HepG2 (cell line): ENCODE measurements at regions not wholly inside any gene's neighbourhood (a gene's known extent, or its start where the extent isn't known, plus 50 kb on each side); places are given as distances from the start of the nearest gene placed in this dataset.

ENCODE experiments used
- ATAC-seq: fragments of 200-7000 bp; cut with Tn5 transposase; 3 replicates; pipeline ENCODE4 v1.9.1; 2020; ENCODE audit warnings: mild to moderate bottlenecking, moderate library complexity
- BruUV-seq: library from RNA; stranded (reverse); fragments of 400-500 nt; replicated peaks from 2 replicates; lab custom pipeline; 2021; lab: Mats Ljungman, UMichigan
- CTCF ChIA-PET: fragments of 300-600 bp; formaldehyde crosslinking; extraction: SDS; loops from one replicate; lab custom pipeline; 2021; ENCODE audit warnings: low total read pairs, inconsistent platforms, low intra/inter-chr PET ratio; lab: Yijun Ruan, JAX
- POLR2A ChIA-PET: fragments of 350-600 bp; sonication (Branson Sonifier 250); formaldehyde crosslinking; loops from one replicate; lab custom pipeline; 2020; ENCODE audit warnings: antibody characterized with exemption, inconsistent platforms; lab: Yijun Ruan, JAX
- DNase-seq: peaks from one replicate; pipeline ENCODE4 v3.0.0-alpha.2; 2015; ENCODE audit warnings: low spot score
- FAIRE-seq: peaks from 3 replicates; lab custom pipeline; 2011; peaks lifted over from hg19 to GRCh38; lab: Jason Lieb, UNC
- H2AFZ ChIP-seq: one replicate; pipeline ENCODE4 v1.6.1; 2011; ENCODE audit warnings: low read length, inconsistent platforms
- H3K27ac ChIP-seq: fragments of 300-600 bp; 3 replicates; pipeline ENCODE4 v1.8.0; 2011; ENCODE audit warnings: mixed run types, mild to moderate bottlenecking, mixed read lengths, low read length, inconsistent platforms; ENCODE audit not compliant: insufficient read depth; ENCODE audit errors: extremely low read length
- H3K27me3 ChIP-seq, 2 experiments: fragments of 200-600 bp in 1 of 2; 2 replicates in 1 of 2; 3 replicates in 1 of 2; pipeline versions ENCODE4 v1.6.0 to v1.8.0; 2011; ENCODE audit warnings: low read length in 2 of 2, mild to moderate bottlenecking in 2 of 2, moderate library complexity in 2 of 2, inconsistent platforms in 1 of 2; ENCODE audit not compliant: insufficient read depth in 2 of 2, control insufficient read depth in 1 of 2
- H3K36me3 ChIP-seq, 2 experiments: fragments of 200-600 bp in 1 of 2; replicated peaks in 1 of 2; 2 replicates in 1 of 2; 3 replicates in 1 of 2; pipeline versions ENCODE4 v1.5.1 to v1.8.0; 2011; ENCODE audit warnings: low read length in 2 of 2, inconsistent platforms in 1 of 2; ENCODE audit not compliant: insufficient read depth in 2 of 2, control insufficient read depth in 1 of 2
- H3K4me1 ChIP-seq: 2 replicates; pipeline ENCODE4 v1.5.1; 2012; ENCODE audit warnings: low read length, inconsistent platforms; ENCODE audit not compliant: insufficient read depth
- H3K4me2 ChIP-seq: 2 replicates; pipeline ENCODE4 v1.6.0; 2011; ENCODE audit warnings: low read depth, low read length, inconsistent platforms
- H3K4me3 ChIP-seq, 3 experiments: fragments of 200-600 bp in 1 of 3; sonication (generic), shearing (Covaris generic) in 1 of 3; replicated peaks in 1 of 3; 2 replicates each; pipeline ENCODE4 v1.5.1; 2011 to 2016; ENCODE audit warnings: low read length in 3 of 3, inconsistent platforms in 2 of 3, low read depth in 2 of 3, mild to moderate bottlenecking in 2 of 3, control low read depth in 1 of 3, mixed read lengths in 1 of 3; ENCODE audit not compliant: insufficient read depth in 1 of 3
- H3K79me2 ChIP-seq: one replicate; pipeline ENCODE4 v1.6.1; 2011; ENCODE audit warnings: low read length, inconsistent platforms; ENCODE audit not compliant: insufficient read depth
- H3K9ac ChIP-seq: 2 replicates; pipeline ENCODE4 v1.6.0; 2011; ENCODE audit warnings: mild to moderate bottlenecking, low read depth, low read length, inconsistent platforms; ENCODE audit not compliant: insufficient read depth
- H3K9me3 ChIP-seq: 2 replicates; pipeline ENCODE4 v1.5.1; 2012; ENCODE audit warnings: mild to moderate bottlenecking, low read length
- H4K20me1 ChIP-seq: 2 replicates; pipeline ENCODE4 v1.6.0; 2011; ENCODE audit warnings: inconsistent platforms, mild to moderate bottlenecking, low read length, moderate library complexity; ENCODE audit not compliant: insufficient read depth
- ARNT ChIP-seq: fragments of 450-650 bp; IDR thresholded peaks from 2 replicates; pipeline ENCODE4 v1.6.1; 2017
- ARNTL ChIP-seq: sonication (generic); formaldehyde crosslinking; IDR thresholded peaks from 2 replicates; pipeline ENCODE4 v1.4.0; 2020; ENCODE audit warnings: mild to moderate bottlenecking, missing genetic modification reagents
- ATRX ChIP-seq: sonication (generic); formaldehyde crosslinking; IDR thresholded peaks from 2 replicates; pipeline ENCODE4 v1.4.0; 2020; ENCODE audit warnings: missing genetic modification reagents, borderline replicate concordance
- HNRNPUL1 ChIP-seq: fragments of 200-400 bp; formaldehyde crosslinking; IDR thresholded peaks from 2 replicates; pipeline ENCODE4 v1.6.1; 2017; ENCODE audit warnings: low read depth, mild to moderate bottlenecking, low read length, moderate library complexity
- NCOR1 ChIP-seq: fragments of 200-600 bp; sonication (generic); IDR thresholded peaks from 2 replicates; pipeline ENCODE4 v1.7.0; 2017; ENCODE audit warnings: antibody characterized with exemption, low read length, borderline replicate concordance
- ONECUT2 ChIP-seq: sonication (generic); formaldehyde crosslinking; IDR thresholded peaks from 2 replicates; pipeline ENCODE4 v1.4.0; 2020; ENCODE audit warnings: missing genetic modification reagents
- RFXAP ChIP-seq: sonication (generic); formaldehyde crosslinking; IDR thresholded peaks from 2 replicates; pipeline ENCODE4 v1.4.0; 2020; ENCODE audit warnings: missing genetic modification reagents, borderline replicate concordance
- ZBTB8A ChIP-seq: sonication (generic); formaldehyde crosslinking; IDR thresholded peaks from 2 replicates; pipeline ENCODE4 v1.4.0; 2020; ENCODE audit warnings: mild to moderate bottlenecking, low read depth, missing genetic modification reagents, borderline replicate concordance
- ZNF329 ChIP-seq: sonication (generic); formaldehyde crosslinking; IDR thresholded peaks from 2 replicates; pipeline ENCODE4 v1.9.0; 2021; ENCODE audit warnings: low read depth, mild to moderate bottlenecking, missing genetic modification reagents
- ZNF362 ChIP-seq: sonication (generic); formaldehyde crosslinking; IDR thresholded peaks from 2 replicates; pipeline ENCODE4 v1.4.0; 2020; ENCODE audit warnings: missing genetic modification reagents, mild to moderate bottlenecking, borderline replicate concordance
- ZNF383 ChIP-seq: sonication (generic); formaldehyde crosslinking; IDR thresholded peaks from 2 replicates; pipeline ENCODE4 v1.4.0; 2020; ENCODE audit warnings: missing genetic modification reagents, mild to moderate bottlenecking, borderline replicate concordance
- ZNF564 ChIP-seq: sonication (generic); formaldehyde crosslinking; IDR thresholded peaks from 2 replicates; pipeline ENCODE4 v1.8.1; 2023; ENCODE audit warnings: mild to moderate bottlenecking, missing genetic modification reagents
- ZNF569 ChIP-seq: sonication (generic); formaldehyde crosslinking; IDR thresholded peaks from 2 replicates; pipeline ENCODE4 v1.5.0; 2020; ENCODE audit warnings: mild to moderate bottlenecking, missing genetic modification reagents, moderate library complexity, borderline replicate concordance
- WGBS: methylation state at CpG from one replicate; pipeline ENCODE4 v1.1.6; 2017; ENCODE audit warnings: low lambda C conversion rate; 5-methylcytosine and 5-hydroxymethylcytosine counted together
- in situ Hi-C: cut with HindIII; loops from 2 replicates; pipeline ENCODE4 v1.10.0; 2017; ENCODE audit warnings: low pct_unique_long_range_greater_than_20kb; ENCODE audit not compliant: extremely low pct_ligation_motif_present
- intact Hi-C: fragments of 100-400 bp; cut with micrococcal nuclease; formaldehyde crosslinking; loops from one replicate; pipeline ENCODE4 v1.10.0; 2022; ENCODE audit not compliant: unreplicated experiment

- no peak for TF ChIP-seq ZNF564 (CRISPR knock-in tag)
These were observed 85.0 kb upstream of the CLPB start (continued) for GRCh38 chr11:72519220-72519881.

GRCh38 chr11:72514331-72514730 is 80.0 kb upstream of the CLPB start:
- TF ChIP-seq RFXAP (CRISPR knock-in tag) (no peak), ARNTL (CRISPR knock-in tag) (no peak), ZNF362 (CRISPR knock-in tag) (no peak), ATRX (CRISPR knock-in tag) (no peak), ZNF569 (no peak), NCOR1 (no peak), ZNF329 (CRISPR knock-in tag) (no peak), ONECUT2 (CRISPR knock-in tag) (no peak), ZBTB8A (CRISPR knock-in tag) (no peak), HNRNPUL1 (no peak), ARNT (no peak), ZNF383 (CRISPR knock-in tag) (no peak)
- WGBS = 3% methylated on average over 3 of the region's 3 CpGs
- CTCF ChIA-PET = no interaction called here
- no peak overlapping the region for H3K4me3 ChIP-seq
- POLR2A ChIA-PET = no interaction called here
- no peaks in the 10 kb centered on the region for H4K20me1 ChIP-seq
- H3K27ac ChIP-seq = no peak overlapping the region
- peaks cover 18% of the 10 kb centered on the region for H3K9me3 ChIP-seq
- H3K4me2 ChIP-seq = no peak overlapping the region
- intact Hi-C loops = no loop called here
- H2AFZ ChIP-seq = no peak overlapping the region
- ATAC-seq = no peak
- no peak for DNase-seq
- H3K9ac ChIP-seq = no peak overlapping the region
- no peaks in the 10 kb centered on the region for H3K36me3 ChIP-seq
- BruUV-seq = no TSS peak
- 0 out of 5 replicates have a peak, but pooled peaks cover 0 to under 1% of the 10 kb centered on the region in 2 experiments for H3K27me3 ChIP-seq
- H3K4me1 ChIP-seq = no peaks in the 10 kb centered on the region
- H3K79me2 ChIP-seq = no peaks in the 10 kb centered on the region
- in situ Hi-C loops = no loop called here
- FAIRE-seq = no peak
